Liver (tissue), 3 donors: ENCODE measurements at regions not wholly inside any gene's neighbourhood (a gene's known extent, or its start where the extent isn't known, plus 50 kb on each side); places are given as distances from the start of the nearest gene placed in this dataset.

Experiments
- EGR1 ChIP-seq, 2 donors: IDR thresholded peaks; 2 replicates each; pipeline ENCODE4 v1.6.1; 2016 to 2018; ENCODE audit warnings: antibody characterized with exemption in 2 of 2, low read depth in 2 of 2
- FOXA1 ChIP-seq: IDR thresholded peaks from 2 replicates; pipeline ENCODE4 v1.6.1; 2016; ENCODE audit warnings: antibody characterized with exemption
- GABPA ChIP-seq, 2 donors: IDR thresholded peaks in 1 of 2; conservative IDR thresholded peaks in 1 of 2; 2 replicates each; pipeline ENCODE4 v1.6.1; 2016; ENCODE audit warnings: antibody characterized with exemption in 2 of 2, mild to moderate bottlenecking in 1 of 2, moderate library complexity in 1 of 2
- JUND ChIP-seq, 2 donors: IDR thresholded peaks; 2 replicates each; pipeline ENCODE4 v1.6.1; 2016; ENCODE audit warnings: antibody characterized with exemption in 2 of 2
- RXRA ChIP-seq, 2 donors: IDR thresholded peaks; 2 replicates each; pipeline ENCODE4 v1.6.1; 2017 to 2018; ENCODE audit warnings: antibody characterized with exemption in 2 of 2, mild to moderate bottlenecking in 1 of 2
- SP1 ChIP-seq: IDR thresholded peaks from 2 replicates; pipeline ENCODE4 v1.6.1; 2018; ENCODE audit warnings: antibody characterized with exemption, mild to moderate bottlenecking
- TAF1 ChIP-seq: conservative IDR thresholded peaks from 2 replicates; pipeline ENCODE4 v1.6.1; 2016; ENCODE audit warnings: antibody characterized with exemption, mild to moderate bottlenecking
- YY1 ChIP-seq: IDR thresholded peaks from 2 replicates; pipeline ENCODE4 v1.6.1; 2016; ENCODE audit warnings: antibody characterized with exemption, mild to moderate bottlenecking
- TF ChIP-seq, protein P1 (sequence below): fragments of 150-350 bp; IDR thresholded peaks from 2 replicates; pipeline ENCODE4 v1.5.1; 2017; ENCODE audit warnings: improper control_type of control experiment, low read depth, low read length; ENCODE audit not compliant: missing input control
- TF ChIP-seq, protein P2 (sequence below): IDR thresholded peaks from 2 replicates; pipeline ENCODE4 v1.6.1; 2016; ENCODE audit warnings: antibody characterized with exemption, mild to moderate bottlenecking
- TF ChIP-seq, protein P3 (sequence below): IDR thresholded peaks from 2 replicates; pipeline ENCODE4 v1.6.1; 2016; ENCODE audit warnings: antibody characterized with exemption
- donor health status: healthy.
- donor health status: healthy.

DNA sequence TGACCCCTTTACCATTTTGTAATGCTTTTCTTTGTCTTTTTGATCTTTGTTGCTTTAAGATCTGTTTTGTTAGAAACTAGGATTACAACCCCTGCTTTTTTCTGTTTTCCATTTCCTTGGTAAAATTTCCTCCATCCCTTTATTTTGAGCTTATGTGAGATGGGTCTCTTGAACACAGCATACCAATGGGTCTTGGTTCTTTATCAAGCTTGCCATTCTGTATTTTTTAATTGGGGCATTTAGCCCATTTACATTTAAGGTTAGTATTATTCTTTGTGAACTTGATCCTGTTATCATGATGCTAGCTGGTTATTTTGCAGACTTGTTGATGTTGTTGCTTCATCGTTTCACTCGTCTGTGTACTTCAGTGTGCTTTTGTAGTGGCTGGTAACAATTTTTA is 337.3 kb downstream of the SPATA31D1 start:
- TF ChIP-seq, protein P1, sequence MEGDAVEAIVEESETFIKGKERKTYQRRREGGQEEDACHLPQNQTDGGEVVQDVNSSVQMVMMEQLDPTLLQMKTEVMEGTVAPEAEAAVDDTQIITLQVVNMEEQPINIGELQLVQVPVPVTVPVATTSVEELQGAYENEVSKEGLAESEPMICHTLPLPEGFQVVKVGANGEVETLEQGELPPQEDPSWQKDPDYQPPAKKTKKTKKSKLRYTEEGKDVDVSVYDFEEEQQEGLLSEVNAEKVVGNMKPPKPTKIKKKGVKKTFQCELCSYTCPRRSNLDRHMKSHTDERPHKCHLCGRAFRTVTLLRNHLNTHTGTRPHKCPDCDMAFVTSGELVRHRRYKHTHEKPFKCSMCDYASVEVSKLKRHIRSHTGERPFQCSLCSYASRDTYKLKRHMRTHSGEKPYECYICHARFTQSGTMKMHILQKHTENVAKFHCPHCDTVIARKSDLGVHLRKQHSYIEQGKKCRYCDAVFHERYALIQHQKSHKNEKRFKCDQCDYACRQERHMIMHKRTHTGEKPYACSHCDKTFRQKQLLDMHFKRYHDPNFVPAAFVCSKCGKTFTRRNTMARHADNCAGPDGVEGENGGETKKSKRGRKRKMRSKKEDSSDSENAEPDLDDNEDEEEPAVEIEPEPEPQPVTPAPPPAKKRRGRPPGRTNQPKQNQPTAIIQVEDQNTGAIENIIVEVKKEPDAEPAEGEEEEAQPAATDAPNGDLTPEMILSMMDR = no peak
- TF ChIP-seq FOXA1 = no peak
- no peak for TF ChIP-seq TAF1
- TF ChIP-seq GABPA (IDR thresholded peaks at IDR 0.05 in 1 of 2, conservative IDR thresholded peaks at IDR 0.05 in 1 of 2) = no peak
- no peak for TF ChIP-seq EGR1 (IDR thresholded peaks at IDR 0.05; ENCODE audit: low read depth in 2 of 2)
- TF ChIP-seq, protein P2, sequence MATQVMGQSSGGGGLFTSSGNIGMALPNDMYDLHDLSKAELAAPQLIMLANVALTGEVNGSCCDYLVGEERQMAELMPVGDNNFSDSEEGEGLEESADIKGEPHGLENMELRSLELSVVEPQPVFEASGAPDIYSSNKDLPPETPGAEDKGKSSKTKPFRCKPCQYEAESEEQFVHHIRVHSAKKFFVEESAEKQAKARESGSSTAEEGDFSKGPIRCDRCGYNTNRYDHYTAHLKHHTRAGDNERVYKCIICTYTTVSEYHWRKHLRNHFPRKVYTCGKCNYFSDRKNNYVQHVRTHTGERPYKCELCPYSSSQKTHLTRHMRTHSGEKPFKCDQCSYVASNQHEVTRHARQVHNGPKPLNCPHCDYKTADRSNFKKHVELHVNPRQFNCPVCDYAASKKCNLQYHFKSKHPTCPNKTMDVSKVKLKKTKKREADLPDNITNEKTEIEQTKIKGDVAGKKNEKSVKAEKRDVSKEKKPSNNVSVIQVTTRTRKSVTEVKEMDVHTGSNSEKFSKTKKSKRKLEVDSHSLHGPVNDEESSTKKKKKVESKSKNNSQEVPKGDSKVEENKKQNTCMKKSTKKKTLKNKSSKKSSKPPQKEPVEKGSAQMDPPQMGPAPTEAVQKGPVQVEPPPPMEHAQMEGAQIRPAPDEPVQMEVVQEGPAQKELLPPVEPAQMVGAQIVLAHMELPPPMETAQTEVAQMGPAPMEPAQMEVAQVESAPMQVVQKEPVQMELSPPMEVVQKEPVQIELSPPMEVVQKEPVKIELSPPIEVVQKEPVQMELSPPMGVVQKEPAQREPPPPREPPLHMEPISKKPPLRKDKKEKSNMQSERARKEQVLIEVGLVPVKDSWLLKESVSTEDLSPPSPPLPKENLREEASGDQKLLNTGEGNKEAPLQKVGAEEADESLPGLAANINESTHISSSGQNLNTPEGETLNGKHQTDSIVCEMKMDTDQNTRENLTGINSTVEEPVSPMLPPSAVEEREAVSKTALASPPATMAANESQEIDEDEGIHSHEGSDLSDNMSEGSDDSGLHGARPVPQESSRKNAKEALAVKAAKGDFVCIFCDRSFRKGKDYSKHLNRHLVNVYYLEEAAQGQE = no peak
- no peak for TF ChIP-seq RXRA (IDR thresholded peaks at IDR 0.05)
- TF ChIP-seq, protein P3, sequence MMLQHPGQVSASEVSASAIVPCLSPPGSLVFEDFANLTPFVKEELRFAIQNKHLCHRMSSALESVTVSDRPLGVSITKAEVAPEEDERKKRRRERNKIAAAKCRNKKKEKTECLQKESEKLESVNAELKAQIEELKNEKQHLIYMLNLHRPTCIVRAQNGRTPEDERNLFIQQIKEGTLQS = no peak
- no peak for TF ChIP-seq JUND (IDR thresholded peaks at IDR 0.05)
- TF ChIP-seq SP1 = no peak
- TF ChIP-seq YY1 = no peak
